ENCODE measurements at regions not wholly inside any gene's neighbourhood (a gene's known extent, or its start where the extent isn't known, plus 50 kb on each side); places are given as distances from the start of the nearest gene placed in this dataset.
A peak's percentile ranks its signal among the peaks of the same experiment; 100 is the strongest.

- no peak overlapping the region for H3K27ac ChIP-seq (ENCODE audit: low read depth in 1 of 2, low read length in 1 of 2)
- no peak for ATAC-seq (ENCODE audit: insufficient read depth, low FRiP score)
- no peaks in the 10 kb centered on the region for H3K4me1 ChIP-seq (ENCODE audit: control insufficient read depth in 5 of 5, insufficient read depth in 5 of 5, low read length in 5 of 5)
- no peaks in the 10 kb centered on the region for H3K36me3 ChIP-seq (ENCODE audit: control insufficient read depth in 4 of 4, insufficient read depth in 4 of 4, low read length in 4 of 4)
- WGBS, 2 donors, result 74 to 82% methylated on average over 3 of the region's 3 CpGs
- no peaks in the 10 kb centered on the region for H3K27me3 ChIP-seq (ENCODE audit: control insufficient read depth in 3 of 3, insufficient read depth in 3 of 3, low read length in 2 of 3)
- H3K9ac ChIP-seq (ENCODE audit: insufficient read depth in 1 of 2, low read length in 2 of 2), result no peak overlapping the region
- no peaks in the 10 kb centered on the region for H3K9me3 ChIP-seq (ENCODE audit: control insufficient read depth in 4 of 4, insufficient read depth in 3 of 4, low read length in 3 of 4)
- no peak overlapping the region for H3K4me3 ChIP-seq
- no peak for TF ChIP-seq CTCF (IDR thresholded peaks at IDR 0.05; ENCODE audit: control extremely low read depth, extremely low read depth)
- no peak for DNase-seq
These were observed 79.0 kb upstream of the CLDN18 start for GRCh38 chr3:137930976-137931375.

- no peak for DNase-seq
- Histone ChIP-seq H3K27ac (ENCODE audit: low read depth in 1 of 2, low read length in 1 of 2) (no peak overlapping the region), H3K4me3 (no peak overlapping the region), H3K36me3 (ENCODE audit: control insufficient read depth in 4 of 4, insufficient read depth in 4 of 4, low read length in 4 of 4) (no peaks in the 10 kb centered on the region), H3K9ac (ENCODE audit: insufficient read depth in 1 of 2, low read length in 2 of 2) (no peak overlapping the region), H3K27me3 (ENCODE audit: control insufficient read depth in 3 of 3, insufficient read depth in 3 of 3, low read length in 2 of 3) (no peaks in the 10 kb centered on the region), H3K9me3 (ENCODE audit: control insufficient read depth in 4 of 4, insufficient read depth in 3 of 4, low read length in 3 of 4) (no peaks in the 10 kb centered on the region), H3K4me1 (ENCODE audit: control insufficient read depth in 5 of 5, insufficient read depth in 5 of 5, low read length in 5 of 5) (no peaks in the 10 kb centered on the region)
- 92 to 94% methylated on average over 2 of the region's 2 CpGs for WGBS, 2 donors
- no peak for TF ChIP-seq CTCF (IDR thresholded peaks at IDR 0.05; ENCODE audit: control extremely low read depth, extremely low read depth)
- ATAC-seq (ENCODE audit: insufficient read depth, low FRiP score), result no peak
These were observed 71.1 kb upstream of the CLDN18 start for GRCh38 chr3:137938876-137939275.

- Histone ChIP-seq H3K4me1 (ENCODE audit: control insufficient read depth in 5 of 5, insufficient read depth in 5 of 5, low read length in 5 of 5) (no peaks in the 10 kb centered on the region), H3K9me3 (ENCODE audit: control insufficient read depth in 4 of 4, insufficient read depth in 3 of 4, low read length in 3 of 4) (peaks cover 0 to 3% (median 0%) of the 10 kb centered on the region in 4 donors), H3K27ac (ENCODE audit: low read depth in 1 of 2, low read length in 1 of 2) (no peak overlapping the region), H3K4me3 (no peak overlapping the region), H3K36me3 (ENCODE audit: control insufficient read depth in 4 of 4, insufficient read depth in 4 of 4, low read length in 4 of 4) (no peaks in the 10 kb centered on the region), H3K9ac (ENCODE audit: insufficient read depth in 1 of 2, low read length in 2 of 2) (no peak overlapping the region), H3K27me3 (ENCODE audit: control insufficient read depth in 3 of 3, insufficient read depth in 3 of 3, low read length in 2 of 3) (no peaks in the 10 kb centered on the region)
- no peak for TF ChIP-seq CTCF (IDR thresholded peaks at IDR 0.05; ENCODE audit: control extremely low read depth, extremely low read depth)
- no peak for ATAC-seq (ENCODE audit: insufficient read depth, low FRiP score)
- DNase-seq, result no peak
- 67 to 74% methylated on average over 2 of the region's 2 CpGs for WGBS, 2 donors
These were observed 65.4 kb upstream of the CLDN18 start for GRCh38 chr3:137944593-137944992.

- peaks cover 0 to 3% (median 0%) of the 10 kb centered on the region in 4 donors for H3K9me3 ChIP-seq (ENCODE audit: control insufficient read depth in 4 of 4, insufficient read depth in 3 of 4, low read length in 3 of 4)
- no peak overlapping the region for H3K9ac ChIP-seq (ENCODE audit: insufficient read depth in 1 of 2, low read length in 2 of 2)
- 3% methylated on average over 7 of the region's 7 CpGs for WGBS, 2 donors
- H3K4me3 ChIP-seq, result no peak overlapping the region
- H3K27ac ChIP-seq (ENCODE audit: low read depth in 1 of 2, low read length in 1 of 2), result no peak overlapping the region
- H3K36me3 ChIP-seq (ENCODE audit: control insufficient read depth in 4 of 4, insufficient read depth in 4 of 4, low read length in 4 of 4), result no peaks in the 10 kb centered on the region
- peak; percentile 28 to 67 (median 56) for DNase-seq
- H3K4me1 ChIP-seq (ENCODE audit: control insufficient read depth in 5 of 5, insufficient read depth in 5 of 5, low read length in 5 of 5), result no peaks in the 10 kb centered on the region
- peak; percentile 53 for ATAC-seq (ENCODE audit: insufficient read depth, low FRiP score)
- no peaks in the 10 kb centered on the region for H3K27me3 ChIP-seq (ENCODE audit: control insufficient read depth in 3 of 3, insufficient read depth in 3 of 3, low read length in 2 of 3)
- TF ChIP-seq CTCF (IDR thresholded peaks at IDR 0.05; ENCODE audit: control extremely low read depth, extremely low read depth), result peak; percentile 45
These were observed 63.5 kb upstream of the CLDN18 start for GRCh38 chr3:137946356-137946973.
